Central memory CD8-positive, alpha-beta T cell (primary cell): ENCODE measurements at regions not wholly inside any gene's neighbourhood (a gene's known extent, or its start where the extent isn't known, plus 50 kb on each side); places are given as distances from the start of the nearest gene placed in this dataset.

ENCODE experiments used
- ATAC-seq: fragments of 150-1000 bp; cut with Tn5 transposase; replicated peaks from 2 replicates; pipeline ENCODE4 v1.10.0; 2022; ENCODE audit warnings: mild to moderate bottlenecking, moderate FRiP score, moderate number of reproducible peaks; ENCODE audit not compliant: poor library complexity, severe bottlenecking; ENCODE audit errors: extremely low read depth
- DNase-seq, 2 donors: peaks; one replicate each; pipeline ENCODE4 v3.0.0; 2021; ENCODE audit warnings: low spot score in 2 of 2
- H3K27ac Mint-ChIP-seq: one replicate; pipeline ENCODE4 v1.8.0; 2022; ENCODE audit warnings: low read depth, mild to moderate bottlenecking, moderate library complexity, mixed read lengths
- H3K27me3 Mint-ChIP-seq: one replicate; pipeline ENCODE4 v1.8.0; 2022; ENCODE audit warnings: mixed read lengths
- H3K36me3 Mint-ChIP-seq: one replicate; pipeline ENCODE4 v1.8.0; 2022; ENCODE audit warnings: mild to moderate bottlenecking, moderate library complexity, mixed read lengths; ENCODE audit not compliant: insufficient read depth
- H3K4me1 Mint-ChIP-seq: one replicate; pipeline ENCODE4 v1.8.0; 2022; ENCODE audit warnings: mixed read lengths
- H3K4me3 Mint-ChIP-seq: one replicate; pipeline ENCODE4 v1.8.0; 2022; ENCODE audit warnings: mild to moderate bottlenecking, moderate library complexity, mixed read lengths
- H3K9me3 Mint-ChIP-seq: one replicate; pipeline ENCODE4 v1.8.0; 2022; ENCODE audit warnings: mixed read lengths

DNA sequence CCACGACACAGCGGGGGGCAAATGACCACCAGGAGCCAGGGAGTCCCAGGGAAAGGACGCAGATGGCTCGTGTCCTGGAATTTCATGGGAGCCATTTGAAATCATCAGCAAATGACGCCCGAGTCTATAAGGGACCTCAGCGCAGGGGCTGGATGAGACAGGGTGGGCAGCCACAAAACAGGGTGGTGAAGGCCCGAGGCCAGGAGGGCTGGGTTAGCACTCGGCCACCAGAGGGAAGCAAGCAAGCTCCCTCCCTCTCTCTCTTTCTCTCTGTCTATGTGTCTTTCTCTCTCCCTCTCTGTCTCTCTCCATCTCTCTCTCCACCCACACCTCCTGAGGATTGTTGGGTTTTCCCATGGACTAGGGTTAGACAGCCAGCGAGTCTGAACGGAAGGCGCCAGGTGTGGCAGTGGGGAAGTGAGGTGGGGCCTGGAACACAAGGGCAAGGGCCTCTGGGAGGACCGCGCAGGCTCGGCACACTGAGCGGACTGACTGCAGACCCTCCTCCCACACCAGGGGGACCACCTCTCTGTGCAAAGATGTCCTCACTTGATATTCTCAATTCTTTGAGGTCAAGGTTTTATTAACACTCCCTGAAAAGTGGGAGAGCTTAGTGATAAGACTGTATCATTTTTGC is 73.8 kb upstream of the TMPRSS2 start:
- Mint-ChIP-seq H3K27me3 (peaks cover 10% of the 10 kb centered on the region), H3K4me3 (no peak overlapping the region), H3K36me3 (no peaks in the 10 kb centered on the region), H3K27ac (no peak overlapping the region), H3K9me3 (peaks cover 6% of the 10 kb centered on the region), H3K4me1 (no peaks in the 10 kb centered on the region)
- DNase-seq (no peak), ATAC-seq (no peak)

DNA sequence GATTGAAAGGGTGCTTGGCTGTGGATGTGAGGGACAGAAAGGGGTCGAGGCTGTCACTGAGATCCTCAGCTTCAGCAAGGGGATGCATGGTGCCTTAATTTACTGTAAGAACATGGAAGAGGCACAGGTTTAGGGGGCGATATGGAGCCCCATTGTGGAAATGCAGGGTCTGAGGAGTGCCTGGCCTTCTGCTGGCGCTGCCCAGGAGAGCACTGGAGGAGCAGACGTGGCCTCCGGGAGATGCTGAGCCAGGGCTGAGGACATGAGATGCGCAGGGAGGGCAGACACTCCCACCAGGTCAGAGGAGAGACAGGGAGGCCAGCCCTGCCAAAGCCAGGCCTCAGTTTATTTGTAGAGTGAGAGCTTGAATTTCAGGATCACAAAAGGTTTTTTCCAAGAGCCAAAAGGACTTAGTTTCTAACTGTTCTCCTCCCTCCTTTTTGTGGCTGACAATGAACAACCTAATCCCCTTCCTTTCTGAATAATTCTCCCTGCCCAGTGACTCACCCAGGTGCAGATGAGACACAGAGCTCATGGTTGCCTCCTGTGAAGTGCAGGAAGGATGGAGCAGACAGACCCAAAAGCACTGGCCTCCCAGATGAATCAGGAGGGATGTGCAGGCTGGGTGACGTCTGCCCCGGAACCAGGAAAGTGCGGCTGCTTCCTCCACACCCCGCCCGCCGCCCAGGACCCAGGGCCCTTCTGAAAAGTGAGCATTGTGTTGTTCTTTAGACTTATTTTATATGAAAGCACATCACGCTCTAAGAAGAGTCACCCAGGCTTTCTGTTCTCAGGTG is 73.0 kb upstream of the TMPRSS2 start:
- DNase-seq (no peak), ATAC-seq (no peak)
- Mint-ChIP-seq H3K9me3 (peaks cover 6% of the 10 kb centered on the region), H3K4me3 (no peak overlapping the region), H3K27ac (no peak overlapping the region), H3K36me3 (no peaks in the 10 kb centered on the region), H3K27me3 (peaks cover 10% of the 10 kb centered on the region), H3K4me1 (no peaks in the 10 kb centered on the region)

- ATAC-seq (no peak), DNase-seq (no peak)
- Mint-ChIP-seq H3K4me1 (no peaks in the 10 kb centered on the region), H3K27ac (no peak overlapping the region), H3K27me3 (peaks cover 10% of the 10 kb centered on the region), H3K36me3 (no peaks in the 10 kb centered on the region), H3K9me3 (peaks cover 6% of the 10 kb centered on the region), H3K4me3 (no peak overlapping the region)
Measured at GRCh38 chr21:41579692-41580091, 71.7 kb upstream of the TMPRSS2 start.

GRCh38 chr21:41578716-41579115 is 70.8 kb upstream of the TMPRSS2 start:
- ATAC-seq (no peak), DNase-seq (no peak)
- H3K4me3 Mint-ChIP-seq = no peak overlapping the region
- no peaks in the 10 kb centered on the region for H3K4me1 Mint-ChIP-seq
- no peak overlapping the region for H3K27ac Mint-ChIP-seq
- H3K9me3 Mint-ChIP-seq = peaks cover 6% of the 10 kb centered on the region
- no peaks in the 10 kb centered on the region for H3K36me3 Mint-ChIP-seq
- H3K27me3 Mint-ChIP-seq = peaks cover 10% of the 10 kb centered on the region

DNA sequence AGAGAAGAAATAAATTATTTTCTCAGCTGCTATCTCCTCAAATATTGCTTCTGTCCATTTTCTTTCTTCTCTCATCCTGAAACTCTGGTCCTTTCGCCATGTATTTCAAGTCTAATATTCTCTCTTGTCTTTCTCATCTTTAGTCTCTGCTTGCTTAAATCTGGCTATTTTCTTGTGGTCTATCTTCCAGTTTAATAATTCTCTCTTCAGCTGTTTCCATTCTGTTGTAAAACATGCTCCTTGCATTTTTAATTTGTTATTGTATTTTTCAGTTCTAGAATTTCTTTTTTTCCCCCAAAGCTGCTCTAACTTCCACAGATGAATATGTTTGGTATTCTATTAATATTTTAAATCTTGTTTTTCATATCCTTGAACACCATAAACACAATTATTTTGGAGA is 70.1 kb upstream of the TMPRSS2 start:
- H3K9me3 Mint-ChIP-seq = peaks cover 6% of the 10 kb centered on the region
- H3K4me1 Mint-ChIP-seq = no peaks in the 10 kb centered on the region

DNA sequence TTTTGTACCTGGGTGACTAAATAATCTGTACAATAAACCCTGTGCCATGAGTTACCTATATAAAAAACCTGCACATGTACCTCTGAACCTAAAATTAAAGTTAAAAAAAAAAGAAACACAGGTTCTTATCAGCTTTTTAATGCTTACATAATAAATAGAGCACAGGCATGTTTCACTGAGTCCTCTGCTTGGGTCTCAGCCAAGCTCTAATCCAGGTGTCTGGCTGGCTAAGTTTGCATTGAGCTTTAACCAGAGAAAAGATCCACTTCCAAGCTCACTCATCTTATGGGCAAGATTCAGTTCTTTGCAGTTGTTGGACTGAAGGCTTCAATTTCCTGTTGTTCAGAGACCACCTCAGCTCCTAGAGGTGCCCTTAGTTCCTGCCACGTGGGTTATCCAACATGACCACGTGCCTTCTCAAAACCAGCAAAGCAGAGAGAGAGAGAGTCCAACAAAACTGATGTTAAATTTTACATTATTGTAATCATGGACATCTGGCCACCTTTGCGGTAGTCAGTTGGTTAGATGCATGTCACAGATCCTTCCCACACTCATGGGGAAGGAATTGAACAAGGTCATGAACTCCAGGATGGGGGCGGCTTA is 68.2 kb upstream of the TMPRSS2 start:
- peaks cover 6% of the 10 kb centered on the region for H3K9me3 Mint-ChIP-seq
- no peaks in the 10 kb centered on the region for H3K36me3 Mint-ChIP-seq
- no peaks in the 10 kb centered on the region for H3K4me1 Mint-ChIP-seq
- H3K4me3 Mint-ChIP-seq = no peak overlapping the region
- H3K27ac Mint-ChIP-seq = no peak overlapping the region
- ATAC-seq (no peak), DNase-seq (no peak)
- peaks cover 20% of the 10 kb centered on the region for H3K27me3 Mint-ChIP-seq

More for the DNA sequence above, 70.1 kb upstream of the TMPRSS2 start:
- no peak for ATAC-seq
- Mint-ChIP-seq H3K4me3 (no peak overlapping the region), H3K36me3 (no peaks in the 10 kb centered on the region), H3K27me3 (peaks cover 10% of the 10 kb centered on the region), H3K27ac (no peak overlapping the region)
- no peak for DNase-seq

- DNase-seq = no peak
- Mint-ChIP-seq H3K4me3 (no peak overlapping the region), H3K27ac (no peak overlapping the region), H3K36me3 (no peaks in the 10 kb centered on the region), H3K27me3 (peaks cover 19% of the 10 kb centered on the region), H3K9me3 (peaks cover 6% of the 10 kb centered on the region), H3K4me1 (no peaks in the 10 kb centered on the region)
- no peak for ATAC-seq
Measured at GRCh38 chr21:41573902-41574690, 66.1 kb upstream of the TMPRSS2 start.

DNA sequence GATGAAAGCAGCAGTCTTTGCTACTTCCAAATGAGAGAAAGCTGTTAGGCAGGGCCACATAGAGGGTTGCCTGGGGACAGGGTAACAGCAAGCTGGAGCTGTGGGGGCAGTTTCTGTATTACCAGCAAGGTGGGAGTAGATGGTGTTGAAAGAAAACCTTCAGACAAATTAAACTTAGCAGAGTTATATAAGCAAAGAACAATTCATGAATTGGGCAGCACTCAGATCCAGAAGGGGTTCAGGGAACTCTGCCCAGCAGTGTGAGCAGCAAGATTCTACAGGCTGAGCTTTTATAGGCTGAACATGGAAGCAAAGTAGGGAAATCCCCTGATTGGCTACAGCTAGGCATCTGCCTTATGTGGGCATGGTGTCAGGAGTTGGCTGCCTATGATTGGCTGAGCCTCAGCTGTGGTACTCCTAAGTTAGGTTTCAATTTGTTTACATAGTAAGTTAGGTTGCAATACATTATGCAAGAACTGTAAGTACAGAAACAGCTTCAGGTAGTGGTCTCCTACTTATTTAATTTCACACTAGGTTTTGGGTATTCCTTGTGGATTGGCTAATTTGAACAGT is 64.1 kb upstream of the TMPRSS2 start:
- no peak overlapping the region for H3K27ac Mint-ChIP-seq
- no peak overlapping the region for H3K4me3 Mint-ChIP-seq
- no peaks in the 10 kb centered on the region for H3K4me1 Mint-ChIP-seq
- no peaks in the 10 kb centered on the region for H3K36me3 Mint-ChIP-seq
- H3K9me3 Mint-ChIP-seq = no peaks in the 10 kb centered on the region
- peaks cover 40% of the 10 kb centered on the region for H3K27me3 Mint-ChIP-seq
- no peak for ATAC-seq
- DNase-seq = no peak

DNA sequence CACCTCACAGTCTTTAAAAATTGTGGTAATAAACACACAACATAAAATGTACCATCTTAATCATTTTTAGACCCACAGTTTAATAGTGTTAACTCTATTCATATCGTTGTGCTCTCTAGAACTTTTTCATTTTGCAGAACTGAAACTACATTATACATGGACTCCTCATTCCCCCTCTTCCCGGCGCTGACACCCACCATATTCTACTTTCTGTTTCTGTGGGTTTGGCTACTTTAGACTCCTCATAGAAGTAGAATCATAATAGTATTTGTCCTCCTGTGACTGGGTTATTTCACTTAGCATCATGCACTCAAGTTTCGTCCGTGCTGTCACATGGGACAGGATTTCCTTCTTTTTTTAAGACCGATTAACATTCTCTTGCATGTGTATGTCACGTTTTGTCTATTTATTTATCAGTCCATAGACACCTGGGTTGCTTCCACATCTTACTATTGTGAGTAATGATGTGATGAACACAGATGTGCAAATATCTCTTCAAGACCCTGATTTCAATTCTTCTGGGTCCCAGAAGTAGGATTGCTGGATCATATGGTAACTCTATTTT is 62.9 kb upstream of the TMPRSS2 start:
- H3K27ac Mint-ChIP-seq = no peak overlapping the region
- no peaks in the 10 kb centered on the region for H3K9me3 Mint-ChIP-seq
- ATAC-seq (no peak), DNase-seq (no peak)
- no peaks in the 10 kb centered on the region for H3K4me1 Mint-ChIP-seq
- peaks cover 47% of the 10 kb centered on the region for H3K27me3 Mint-ChIP-seq
- no peak overlapping the region for H3K4me3 Mint-ChIP-seq
- H3K36me3 Mint-ChIP-seq = no peaks in the 10 kb centered on the region

- no peaks in the 10 kb centered on the region for H3K9me3 Mint-ChIP-seq
- peaks cover 49% of the 10 kb centered on the region for H3K27me3 Mint-ChIP-seq
- DNase-seq = no peak
- H3K4me3 Mint-ChIP-seq = no peak overlapping the region
- H3K27ac Mint-ChIP-seq = no peak overlapping the region
- H3K36me3 Mint-ChIP-seq = no peaks in the 10 kb centered on the region
- ATAC-seq = no peak
- H3K4me1 Mint-ChIP-seq = peaks cover 5% of the 10 kb centered on the region
Measured at GRCh38 chr21:41568606-41569385, 60.8 kb upstream of the TMPRSS2 start.

GRCh38 chr21:41567901-41568510 is 60.0 kb upstream of the TMPRSS2 start:
- no peak for DNase-seq
- H3K9me3 Mint-ChIP-seq = no peaks in the 10 kb centered on the region
- H3K27me3 Mint-ChIP-seq = peaks cover 56% of the 10 kb centered on the region
- H3K27ac Mint-ChIP-seq = no peak overlapping the region
- no peak overlapping the region for H3K4me3 Mint-ChIP-seq
- no peak for ATAC-seq
- peaks cover 5% of the 10 kb centered on the region for H3K4me1 Mint-ChIP-seq
- no peaks in the 10 kb centered on the region for H3K36me3 Mint-ChIP-seq
